ENCODE measurements at regions not wholly inside any gene's neighbourhood (a gene's known extent, or its start where the extent isn't known, plus 50 kb on each side); places are given as distances from the start of the nearest gene placed in this dataset.
"Not testable (repeated sequence)": the region's sequence is repeated elsewhere in the genome, so short reads cannot be mapped to it uniquely, and the experiment has no call there.

GRCh38 chr15:26232691-26233090 lies 369.6 kb upstream of the ATP10A start:
- no peak for DNase-seq (ENCODE audit: low read depth)
- no peak overlapping the region for H3K4me3 ChIP-seq (ENCODE audit: low read length)
- no peak for TF ChIP-seq CTCF (IDR thresholded peaks at IDR 0.05; ENCODE audit: insufficient read depth, low read depth, low read length, missing control alignments)

- no peak overlapping the region for H3K4me3 ChIP-seq (ENCODE audit: low read length)
- no peak for TF ChIP-seq CTCF (IDR thresholded peaks at IDR 0.05; ENCODE audit: insufficient read depth, low read depth, low read length, missing control alignments)
- DNase-seq (ENCODE audit: low read depth): no peak
These were observed 368.0 kb upstream of the ATP10A start for GRCh38 chr15:26231096-26231495.

GRCh38 chr15:26224266-26224665 lies 361.1 kb upstream of the ATP10A start:
- DNase-seq (ENCODE audit: low read depth): no peak
- TF ChIP-seq CTCF (IDR thresholded peaks at IDR 0.05; ENCODE audit: insufficient read depth, low read depth, low read length, missing control alignments): no peak
- H3K4me3 ChIP-seq (ENCODE audit: low read length): no peak overlapping the region

GRCh38 chr15:26223720-26224119 lies 360.6 kb upstream of the ATP10A start:
- H3K4me3 ChIP-seq (ENCODE audit: low read length): no peak overlapping the region
- no peak for DNase-seq (ENCODE audit: low read depth)
- no peak for TF ChIP-seq CTCF (IDR thresholded peaks at IDR 0.05; ENCODE audit: insufficient read depth, low read depth, low read length, missing control alignments)

- no peak for DNase-seq (ENCODE audit: low read depth)
- TF ChIP-seq CTCF (IDR thresholded peaks at IDR 0.05; ENCODE audit: insufficient read depth, low read depth, low read length, missing control alignments): no peak
- H3K4me3 ChIP-seq (ENCODE audit: low read length): no peak overlapping the region
These were observed 359.7 kb upstream of the ATP10A start for GRCh38 chr15:26222781-26223180.

- DNase-seq (ENCODE audit: low read depth); H3K4me3 ChIP-seq (ENCODE audit: low read length): not testable (repeated sequence)
These were observed 353.9 kb upstream of the ATP10A start for GRCh38 chr15:26217043-26217442.

GRCh38 chr15:26214290-26214689 lies 351.2 kb upstream of the ATP10A start:
- no peak for TF ChIP-seq CTCF (IDR thresholded peaks at IDR 0.05; ENCODE audit: insufficient read depth, low read depth, low read length, missing control alignments)

GRCh38 chr15:26213427-26213826 lies 350.3 kb upstream of the ATP10A start:
- H3K4me3 ChIP-seq (ENCODE audit: low read length): no peak overlapping the region
- TF ChIP-seq CTCF (IDR thresholded peaks at IDR 0.05; ENCODE audit: insufficient read depth, low read depth, low read length, missing control alignments): no peak
- no peak for DNase-seq (ENCODE audit: low read depth)

More at GRCh38 chr15:26214290-26214689, 351.2 kb upstream of the ATP10A start:
- H3K4me3 ChIP-seq (ENCODE audit: low read length): no peak overlapping the region
- DNase-seq (ENCODE audit: low read depth): no peak
